ENCODE measurements at regions not wholly inside any gene's neighbourhood (a gene's known extent, or its start where the extent isn't known, plus 50 kb on each side); places are given as distances from the start of the nearest gene placed in this dataset.

DNA sequence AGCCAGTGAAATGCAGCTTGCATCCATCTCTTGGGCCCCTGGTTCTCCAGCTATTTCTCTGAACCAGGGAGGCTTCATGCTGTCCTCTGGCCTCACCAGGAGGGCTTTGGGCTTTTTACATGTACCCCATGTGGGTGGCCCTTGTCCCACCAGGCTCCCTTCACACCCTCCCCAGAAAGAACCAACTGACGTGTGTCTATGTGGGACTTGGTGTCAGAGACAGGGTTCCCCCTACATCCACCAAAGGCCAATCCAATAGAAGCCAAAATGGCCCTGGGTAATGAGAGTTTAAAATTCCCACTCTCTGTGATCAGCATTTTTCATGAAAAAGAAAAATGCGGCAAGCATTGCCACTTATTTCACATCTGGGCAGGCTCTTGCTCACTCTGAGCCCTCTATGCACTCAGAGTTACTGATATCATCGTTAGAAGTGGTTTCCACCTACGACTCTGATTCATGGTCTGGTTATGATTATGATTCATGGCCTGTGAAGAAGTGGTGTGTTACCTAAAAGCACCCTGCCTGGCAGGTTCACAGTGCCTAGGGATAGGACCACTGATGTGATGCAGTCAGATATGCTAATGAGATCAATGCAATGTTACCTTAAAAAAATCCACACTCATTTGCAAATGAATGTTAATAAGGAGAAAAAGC, 133.5 kb downstream of the BUB3 start (continued):
- no peak for TF ChIP-seq ZNF530 (CRISPR knock-in tag; IDR thresholded peaks at IDR 0.05; ENCODE audit: low read depth)
- no peak for TF ChIP-seq FLYWCH1 (CRISPR knock-in tag; IDR thresholded peaks at IDR 0.05)
- no peak for TF ChIP-seq SP140L (CRISPR knock-in tag; IDR thresholded peaks at IDR 0.05; ENCODE audit: borderline replicate concordance)
- TF ChIP-seq, protein P1, sequence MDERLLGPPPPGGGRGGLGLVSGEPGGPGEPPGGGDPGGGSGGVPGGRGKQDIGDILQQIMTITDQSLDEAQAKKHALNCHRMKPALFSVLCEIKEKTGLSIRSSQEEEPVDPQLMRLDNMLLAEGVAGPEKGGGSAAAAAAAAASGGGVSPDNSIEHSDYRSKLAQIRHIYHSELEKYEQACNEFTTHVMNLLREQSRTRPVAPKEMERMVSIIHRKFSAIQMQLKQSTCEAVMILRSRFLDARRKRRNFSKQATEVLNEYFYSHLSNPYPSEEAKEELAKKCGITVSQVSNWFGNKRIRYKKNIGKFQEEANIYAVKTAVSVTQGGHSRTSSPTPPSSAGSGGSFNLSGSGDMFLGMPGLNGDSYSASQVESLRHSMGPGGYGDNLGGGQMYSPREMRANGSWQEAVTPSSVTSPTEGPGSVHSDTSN (CRISPR knock-in tag; IDR thresholded peaks at IDR 0.05): no peak

DNA sequence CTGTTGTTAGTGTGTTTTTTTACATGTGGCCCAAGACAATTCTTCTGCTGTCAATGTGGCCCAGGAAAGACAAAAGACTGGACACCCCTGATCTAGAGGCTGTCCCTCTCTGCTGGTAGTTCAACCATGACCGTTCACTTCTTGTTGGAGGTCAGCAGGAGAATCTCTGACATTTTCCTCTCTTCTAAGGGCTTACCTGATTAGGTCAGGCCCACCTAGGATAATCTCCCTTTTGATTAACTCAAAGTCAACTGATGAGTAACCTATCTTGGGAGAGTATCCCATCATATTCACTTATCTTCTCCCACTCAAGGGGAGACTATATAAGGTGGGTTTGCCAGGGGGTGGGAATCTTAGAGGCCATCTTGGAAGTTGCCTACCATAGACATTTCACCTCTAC, 135.2 kb downstream of the BUB3 start:
- Histone ChIP-seq H3K27me3 (ENCODE audit: control insufficient read depth in 1 of 2, insufficient read depth in 2 of 2, low read length in 2 of 2) (peaks cover 0 to 7% of the 10 kb centered on the region in 2 experiments; a peak in 1 of 5 replicates), H3K4me2 (ENCODE audit: low read depth, low read length) (no peak overlapping the region), H4K20me1 (ENCODE audit: insufficient read depth, low read length) (no peaks in the 10 kb centered on the region), H3K79me2 (ENCODE audit: insufficient read depth, low read length) (no peaks in the 10 kb centered on the region), H3K9me3 (ENCODE audit: low read length) (no peaks in the 10 kb centered on the region), H3K27ac (ENCODE audit: extremely low read length, insufficient read depth, low read length) (no peak overlapping the region), H3K4me3 (replicated peaks in 1 of 3; ENCODE audit: insufficient read depth in 1 of 3, low read depth in 2 of 3, low read length in 3 of 3) (no peak overlapping the region), H3K36me3 (replicated peaks in 1 of 2; ENCODE audit: control insufficient read depth in 1 of 2, insufficient read depth in 2 of 2, low read length in 2 of 2) (no peaks in the 10 kb centered on the region), H3K9ac (ENCODE audit: insufficient read depth, low read depth, low read length) (no peak overlapping the region), H2AFZ (ENCODE audit: low read length) (no peak overlapping the region), H3K4me1 (ENCODE audit: insufficient read depth, low read length) (no peaks in the 10 kb centered on the region)
- ChIA-PET POLR2A (no interaction called here), CTCF (ENCODE audit: low intra/inter-chr PET ratio, low total read pairs) (no interaction called here)
- ATAC-seq (no peak), FAIRE-seq (no peak), DNase-seq (ENCODE audit: low spot score) (no peak)
- no TSS peak for BruUV-seq (replicated peaks)
- 0% methylated on average over 1 of the region's 1 CpG for WGBS (ENCODE audit: low lambda C conversion rate)
- intact Hi-C loops (cut with micrococcal nuclease; ENCODE audit: unreplicated experiment) (no loop called here), in situ Hi-C loops (cut with HindIII; ENCODE audit: extremely low pct_ligation_motif_present, low pct_unique_long_range_greater_than_20kb) (no loop called here)
- no peak for TF ChIP-seq ZNF572 (CRISPR knock-in tag; IDR thresholded peaks at IDR 0.05)
- no peak for TF ChIP-seq SMARCE1 (IDR thresholded peaks at IDR 0.05; ENCODE audit: borderline replicate concordance)
- TF ChIP-seq, protein P2, sequence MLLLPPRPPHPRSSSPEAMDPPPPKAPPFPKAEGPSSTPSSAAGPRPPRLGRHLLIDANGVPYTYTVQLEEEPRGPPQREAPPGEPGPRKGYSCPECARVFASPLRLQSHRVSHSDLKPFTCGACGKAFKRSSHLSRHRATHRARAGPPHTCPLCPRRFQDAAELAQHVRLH (CRISPR knock-in tag; IDR thresholded peaks at IDR 0.05; ENCODE audit: borderline replicate concordance, low read depth): no peak
- TF ChIP-seq MATR3 (CRISPR knock-in tag; IDR thresholded peaks at IDR 0.05): no peak
- no peak for TF ChIP-seq RFX3 (CRISPR knock-in tag; IDR thresholded peaks at IDR 0.05)
- no peak for TF ChIP-seq ONECUT2 (CRISPR knock-in tag; IDR thresholded peaks at IDR 0.05)
- no peak for TF ChIP-seq ZBTB7B (CRISPR knock-in tag; IDR thresholded peaks at IDR 0.05)
- TF ChIP-seq ZBTB42 (CRISPR knock-in tag; IDR thresholded peaks at IDR 0.05): no peak
- TF ChIP-seq, protein P3, sequence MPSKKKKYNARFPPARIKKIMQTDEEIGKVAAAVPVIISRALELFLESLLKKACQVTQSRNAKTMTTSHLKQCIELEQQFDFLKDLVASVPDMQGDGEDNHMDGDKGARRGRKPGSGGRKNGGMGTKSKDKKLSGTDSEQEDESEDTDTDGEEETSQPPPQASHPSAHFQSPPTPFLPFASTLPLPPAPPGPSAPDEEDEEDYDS (CRISPR knock-in tag; IDR thresholded peaks at IDR 0.05): no peak
- no peak for TF ChIP-seq NKX3-1 (CRISPR knock-in tag; IDR thresholded peaks at IDR 0.05)
- no peak for TF ChIP-seq SALL1 (CRISPR knock-in tag; IDR thresholded peaks at IDR 0.05)
- TF ChIP-seq MLLT10 (CRISPR knock-in tag; IDR thresholded peaks at IDR 0.05): no peak
- TF ChIP-seq SMAD3 (CRISPR knock-in tag; IDR thresholded peaks at IDR 0.05): no peak
- TF ChIP-seq FIP1L1 (IDR thresholded peaks at IDR 0.05; ENCODE audit: borderline replicate concordance, insufficient read depth, low read depth, low read length): no peak
- no peak for TF ChIP-seq STAG1 (CRISPR knock-in tag; IDR thresholded peaks at IDR 0.05)

All from HepG2 (cell line).